GM21528 (cell line): ENCODE measurements at regions not wholly inside any gene's neighbourhood (a gene's known extent, or its start where the extent isn't known, plus 50 kb on each side); places are given as distances from the start of the nearest gene placed in this dataset.

ENCODE experiments used
- ATAC-seq: cut with Tn5 transposase; IDR thresholded peaks from one replicate; pipeline ENCODE4 v1.9.1; 2021; ENCODE audit warnings: mild to moderate bottlenecking, moderate library complexity; ENCODE audit not compliant: unreplicated experiment, low FRiP score

GRCh38 chr7:131090886-131091692, 236.6 kb upstream of the MKLN1 start:
- no peak for ATAC-seq

GRCh38 chr7:131094685-131095084, 233.0 kb upstream of the MKLN1 start:
- no peak for ATAC-seq

GRCh38 chr7:131095346-131095745, 232.3 kb upstream of the MKLN1 start:
- ATAC-seq = no peak

- ATAC-seq = no peak
These were observed 231.3 kb upstream of the MKLN1 start for GRCh38 chr7:131096267-131096927.

- no peak for ATAC-seq
These were observed 229.9 kb upstream of the MKLN1 start for GRCh38 chr7:131097662-131098376.

- ATAC-seq = no peak
These were observed 229.1 kb upstream of the MKLN1 start for GRCh38 chr7:131098527-131098926.

GRCh38 chr7:131100357-131101054, 227.2 kb upstream of the MKLN1 start:
- no peak for ATAC-seq

GRCh38 chr7:131103997-131104396, 223.7 kb upstream of the MKLN1 start:
- ATAC-seq = no peak

GRCh38 chr7:131104596-131105293, 222.9 kb upstream of the MKLN1 start:
- no peak for ATAC-seq

GRCh38 chr7:131105294-131105798, 222.3 kb upstream of the MKLN1 start:
- no peak for ATAC-seq

GRCh38 chr7:131105799-131106680, 221.6 kb upstream of the MKLN1 start:
- ATAC-seq = peak; percentile 34

GRCh38 chr7:131106681-131107336, 220.9 kb upstream of the MKLN1 start:
- ATAC-seq = peak; percentile 2

GRCh38 chr7:131107337-131108211, 220.1 kb upstream of the MKLN1 start:
- ATAC-seq = peak; percentile 46

GRCh38 chr7:131108212-131108940, 219.3 kb upstream of the MKLN1 start:
- no peak for ATAC-seq

- no peak for ATAC-seq
These were observed 218.5 kb upstream of the MKLN1 start for GRCh38 chr7:131109011-131109758.

- ATAC-seq = no peak
These were observed 217.8 kb upstream of the MKLN1 start for GRCh38 chr7:131109759-131110296.
